Panc1 (cell line): ENCODE measurements at regions not wholly inside any gene's neighbourhood (a gene's known extent, or its start where the extent isn't known, plus 50 kb on each side); places are given as distances from the start of the nearest gene placed in this dataset.

Experiments
- CTCF ChIP-seq: fragments of 450-650 bp; IDR thresholded peaks from 2 replicates; pipeline ENCODE4 v1.5.1; 2017; ENCODE audit warnings: mild to moderate bottlenecking
- REST ChIP-seq, 2 experiments: IDR thresholded peaks; 2 replicates each; pipeline ENCODE4 v1.6.1; 2011 to 2012; ENCODE audit warnings: low read depth in 2 of 2, control low read depth in 1 of 2, low read length in 1 of 2, mild to moderate bottlenecking in 1 of 2, moderate library complexity in 1 of 2; ENCODE audit not compliant: insufficient read depth in 1 of 2

GRCh38 chr2:41375901-41376300, 671.9 kb upstream of the PKDCC start:
- TF ChIP-seq CTCF = no peak
- TF ChIP-seq REST (IDR thresholded peaks at IDR 0.05; ENCODE audit: insufficient read depth in 1 of 2, low read depth in 2 of 2, low read length in 1 of 2) = no peak
